GM06990 (cell line): ENCODE measurements at regions not wholly inside any gene's neighbourhood (a gene's known extent, or its start where the extent isn't known, plus 50 kb on each side); places are given as distances from the start of the nearest gene placed in this dataset.
"Not testable (repeated sequence)": the region's sequence is repeated elsewhere in the genome, so short reads cannot be mapped to it uniquely, and the experiment has no call there.

Experiments
- DNase-seq: peaks from one replicate; pipeline ENCODE4 v3.0.0-alpha.2; 2011; ENCODE audit not compliant: insufficient read length; ENCODE audit errors: extremely low read depth
- H3K27me3 ChIP-seq: replicated peaks from 2 replicates; pipeline ENCODE4 v1.6.0; 2011; ENCODE audit warnings: low read length; ENCODE audit not compliant: control insufficient read depth, insufficient read depth
- H3K36me3 ChIP-seq: 2 replicates; pipeline ENCODE4 v1.5.1; 2011; ENCODE audit warnings: low read length; ENCODE audit not compliant: control insufficient read depth, insufficient read depth
- H3K4me3 ChIP-seq: replicated peaks from 2 replicates; pipeline ENCODE4 v1.5.1; 2011; ENCODE audit warnings: low read depth, mild to moderate bottlenecking, control low read depth, low read length
- CTCF ChIP-seq: IDR thresholded peaks from 2 replicates; pipeline ENCODE4 v1.5.1; 2011; ENCODE audit warnings: low read length, control low read depth, mild to moderate bottlenecking, inconsistent platforms; ENCODE audit not compliant: insufficient read depth, poor library complexity, severe bottlenecking

- no peak for TF ChIP-seq CTCF
- Histone ChIP-seq H3K36me3 (no peaks in the 10 kb centered on the region), H3K4me3 (no peak overlapping the region), H3K27me3 (no peaks in the 10 kb centered on the region)
- DNase-seq: no peak
Measured at GRCh38 chr13:37475151-37475550, 123.4 kb downstream of the POSTN start.

GRCh38 chr13:37473035-37473434 is 125.5 kb downstream of the POSTN start:
- TF ChIP-seq CTCF: peak; percentile 34
- DNase-seq: no peak
- H3K27me3 ChIP-seq: no peaks in the 10 kb centered on the region
- no peak overlapping the region for H3K4me3 ChIP-seq
- H3K36me3 ChIP-seq: no peaks in the 10 kb centered on the region

GRCh38 chr13:37472266-37472665 is 126.3 kb downstream of the POSTN start:
- not testable (repeated sequence) for DNase-seq, H3K4me3 ChIP-seq, H3K27me3 ChIP-seq, H3K36me3 ChIP-seq

- TF ChIP-seq CTCF: no peak
- Histone ChIP-seq H3K27me3 (no peaks in the 10 kb centered on the region), H3K4me3 (no peak overlapping the region), H3K36me3 (no peaks in the 10 kb centered on the region)
- DNase-seq: no peak
Measured at GRCh38 chr13:37460166-37460565, 138.4 kb downstream of the POSTN start.

- H3K36me3 ChIP-seq: no peaks in the 10 kb centered on the region
- TF ChIP-seq CTCF: no peak
- H3K27me3 ChIP-seq: no peaks in the 10 kb centered on the region
- DNase-seq: no peak
- no peak overlapping the region for H3K4me3 ChIP-seq
Measured at GRCh38 chr13:37457612-37458011, 141.0 kb downstream of the POSTN start.

GRCh38 chr13:37456506-37456905 is 142.1 kb downstream of the POSTN start:
- no peak for DNase-seq
- H3K36me3 ChIP-seq: no peaks in the 10 kb centered on the region
- no peak for TF ChIP-seq CTCF
- H3K4me3 ChIP-seq: no peak overlapping the region
- H3K27me3 ChIP-seq: no peaks in the 10 kb centered on the region
